GM12873 (cell line): ENCODE measurements at regions not wholly inside any gene's neighbourhood (a gene's known extent, or its start where the extent isn't known, plus 50 kb on each side); places are given as distances from the start of the nearest gene placed in this dataset.

Experiments
- TF ChIP-seq, protein P1 (sequence below): IDR thresholded peaks from 2 replicates; pipeline ENCODE4 v1.5.1; 2012; ENCODE audit warnings: low read depth, mild to moderate bottlenecking, moderate library complexity, low read length, control low read depth; ENCODE audit not compliant: insufficient read depth; ENCODE audit errors: missing control alignments

DNA sequence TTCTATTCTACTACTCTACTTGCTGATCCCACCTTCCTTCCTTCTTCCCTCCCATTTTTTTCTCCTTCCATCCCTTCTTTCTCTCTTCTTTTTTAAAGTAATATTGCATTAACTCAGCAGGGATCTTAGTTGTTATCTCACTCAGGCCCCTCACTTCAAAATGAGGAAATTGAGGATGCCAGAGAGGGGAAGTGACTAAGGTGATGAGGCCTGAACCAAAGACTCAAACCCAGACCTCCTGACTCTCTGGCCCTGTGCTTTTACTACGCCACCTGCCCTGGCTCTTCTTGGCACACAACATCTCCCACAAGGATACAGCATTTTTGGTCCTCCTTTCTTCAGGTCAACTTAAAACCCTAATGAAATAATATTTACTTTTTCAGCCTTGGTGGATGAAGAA, 151.7 kb upstream of the ZNF648 start:
- TF ChIP-seq, protein P1, sequence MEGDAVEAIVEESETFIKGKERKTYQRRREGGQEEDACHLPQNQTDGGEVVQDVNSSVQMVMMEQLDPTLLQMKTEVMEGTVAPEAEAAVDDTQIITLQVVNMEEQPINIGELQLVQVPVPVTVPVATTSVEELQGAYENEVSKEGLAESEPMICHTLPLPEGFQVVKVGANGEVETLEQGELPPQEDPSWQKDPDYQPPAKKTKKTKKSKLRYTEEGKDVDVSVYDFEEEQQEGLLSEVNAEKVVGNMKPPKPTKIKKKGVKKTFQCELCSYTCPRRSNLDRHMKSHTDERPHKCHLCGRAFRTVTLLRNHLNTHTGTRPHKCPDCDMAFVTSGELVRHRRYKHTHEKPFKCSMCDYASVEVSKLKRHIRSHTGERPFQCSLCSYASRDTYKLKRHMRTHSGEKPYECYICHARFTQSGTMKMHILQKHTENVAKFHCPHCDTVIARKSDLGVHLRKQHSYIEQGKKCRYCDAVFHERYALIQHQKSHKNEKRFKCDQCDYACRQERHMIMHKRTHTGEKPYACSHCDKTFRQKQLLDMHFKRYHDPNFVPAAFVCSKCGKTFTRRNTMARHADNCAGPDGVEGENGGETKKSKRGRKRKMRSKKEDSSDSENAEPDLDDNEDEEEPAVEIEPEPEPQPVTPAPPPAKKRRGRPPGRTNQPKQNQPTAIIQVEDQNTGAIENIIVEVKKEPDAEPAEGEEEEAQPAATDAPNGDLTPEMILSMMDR, result no peak

DNA sequence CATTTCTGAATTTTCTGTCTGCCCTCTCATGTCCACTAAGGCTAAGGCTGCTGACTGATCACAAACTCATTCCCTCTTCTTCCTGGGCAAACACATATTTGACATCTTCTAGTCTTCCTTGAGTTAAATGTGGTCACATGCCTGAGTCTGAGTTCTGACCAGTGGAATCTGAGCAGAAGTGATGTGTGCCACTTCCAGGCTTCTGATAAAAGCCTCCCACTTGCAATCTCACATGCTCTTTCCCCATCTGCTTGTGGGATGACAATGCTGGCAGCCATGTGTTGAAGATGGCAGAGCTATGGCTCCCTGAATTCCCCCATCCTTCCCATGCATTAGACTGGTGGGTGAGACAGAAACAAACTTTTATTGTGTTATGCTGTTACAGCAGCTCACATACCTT, 149.9 kb upstream of the ZNF648 start:
- TF ChIP-seq, protein P1, result no peak

DNA sequence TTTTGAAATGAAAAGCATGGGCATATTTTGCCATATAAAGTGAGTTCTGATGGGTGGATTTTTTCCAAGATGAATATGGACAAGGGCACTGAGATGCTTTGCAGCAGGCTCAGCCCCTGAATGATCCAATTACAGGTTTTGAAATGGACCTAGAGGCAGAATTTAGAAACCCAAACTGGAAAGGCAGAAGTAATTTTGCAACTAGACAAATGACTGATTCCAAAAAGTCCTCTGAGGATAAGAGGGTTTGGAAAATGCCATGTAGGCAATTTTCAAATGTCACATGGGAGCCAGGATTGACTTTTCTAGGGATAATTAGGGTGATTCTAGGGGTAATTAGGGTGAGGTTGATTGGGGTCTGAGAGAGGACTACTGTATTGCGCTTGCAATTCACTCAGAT, 148.9 kb upstream of the ZNF648 start:
- TF ChIP-seq, protein P1, result no peak

DNA sequence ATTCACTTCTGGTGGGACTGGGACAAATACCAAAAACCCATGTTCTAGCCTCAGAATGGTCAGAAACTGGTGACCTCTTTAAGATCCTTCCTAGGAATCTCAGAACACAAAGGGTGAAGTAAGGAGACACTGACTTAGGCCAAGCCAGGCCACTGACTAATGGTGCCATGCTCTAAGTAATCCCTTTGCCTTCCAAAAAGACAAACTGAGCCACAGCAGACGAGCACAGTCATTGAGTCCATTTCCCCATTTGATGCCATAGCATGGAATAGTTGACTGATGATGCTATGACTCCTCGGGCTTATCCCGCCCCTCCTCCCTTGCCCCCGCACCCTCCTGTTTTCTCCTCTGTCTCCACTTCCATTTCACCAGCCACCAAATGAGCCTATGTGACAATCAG, 145.8 kb upstream of the ZNF648 start:
- TF ChIP-seq, protein P1, result no peak

DNA sequence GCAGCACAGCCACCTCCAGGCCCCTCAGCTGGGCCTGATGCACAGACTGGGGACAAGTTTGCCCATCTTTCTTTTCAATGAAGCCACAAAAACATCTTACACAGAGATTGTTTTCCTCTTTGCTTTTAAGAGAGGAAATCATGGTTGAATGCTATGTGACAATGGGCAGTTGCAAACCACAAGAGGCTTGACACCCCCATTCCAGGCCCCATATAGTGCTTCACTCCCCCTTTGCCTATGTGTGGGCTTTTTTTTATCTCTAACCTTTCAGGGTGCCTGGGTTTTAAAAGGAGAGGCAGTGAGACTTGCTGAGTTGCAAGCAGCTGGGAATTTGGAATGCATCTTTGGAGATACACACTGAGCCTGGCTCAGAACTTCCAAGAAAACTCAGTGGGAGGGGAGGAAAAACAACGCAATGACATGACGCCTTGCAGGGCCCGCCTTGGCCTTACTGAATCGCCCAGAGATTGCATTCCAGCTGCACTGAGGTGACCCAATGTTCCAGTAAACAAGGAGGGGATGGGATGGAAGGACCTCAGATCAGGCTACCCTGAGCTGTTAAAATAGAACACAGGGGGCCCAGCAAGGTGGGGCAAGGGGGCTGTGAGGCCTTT, 145.2 kb upstream of the ZNF648 start:
- TF ChIP-seq, protein P1, result no peak

DNA sequence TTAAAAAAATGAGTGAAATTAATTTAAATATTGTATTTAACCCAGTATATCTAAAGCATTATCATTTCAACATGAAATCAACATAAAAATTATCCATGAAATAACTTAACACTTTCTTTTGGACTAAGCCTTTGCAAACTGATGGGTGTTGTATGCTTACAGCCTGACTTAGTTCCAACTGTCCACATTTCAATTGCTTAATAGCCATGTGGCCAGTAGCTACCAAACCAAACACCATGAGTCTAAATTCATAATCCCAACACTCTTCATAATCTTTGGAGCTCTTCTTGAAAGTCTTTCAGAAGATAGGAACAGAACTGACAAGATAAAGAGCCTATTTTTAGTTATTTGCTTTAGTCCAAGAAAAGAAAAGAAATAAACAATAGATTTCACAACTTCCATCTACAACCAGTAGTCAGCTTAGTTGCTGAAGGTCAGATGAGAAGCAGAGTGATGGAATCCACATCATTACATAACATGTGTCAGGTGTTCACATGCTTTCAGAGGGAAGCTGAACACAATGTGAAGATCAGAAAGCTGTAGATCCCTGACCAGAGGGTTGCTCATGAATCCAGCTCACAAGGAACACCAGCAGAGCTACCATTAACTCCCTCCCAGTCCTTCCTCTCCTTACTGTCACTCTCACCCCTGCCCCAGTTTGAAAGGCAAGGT, 144.0 kb upstream of the ZNF648 start:
- TF ChIP-seq, protein P1, result no peak

DNA sequence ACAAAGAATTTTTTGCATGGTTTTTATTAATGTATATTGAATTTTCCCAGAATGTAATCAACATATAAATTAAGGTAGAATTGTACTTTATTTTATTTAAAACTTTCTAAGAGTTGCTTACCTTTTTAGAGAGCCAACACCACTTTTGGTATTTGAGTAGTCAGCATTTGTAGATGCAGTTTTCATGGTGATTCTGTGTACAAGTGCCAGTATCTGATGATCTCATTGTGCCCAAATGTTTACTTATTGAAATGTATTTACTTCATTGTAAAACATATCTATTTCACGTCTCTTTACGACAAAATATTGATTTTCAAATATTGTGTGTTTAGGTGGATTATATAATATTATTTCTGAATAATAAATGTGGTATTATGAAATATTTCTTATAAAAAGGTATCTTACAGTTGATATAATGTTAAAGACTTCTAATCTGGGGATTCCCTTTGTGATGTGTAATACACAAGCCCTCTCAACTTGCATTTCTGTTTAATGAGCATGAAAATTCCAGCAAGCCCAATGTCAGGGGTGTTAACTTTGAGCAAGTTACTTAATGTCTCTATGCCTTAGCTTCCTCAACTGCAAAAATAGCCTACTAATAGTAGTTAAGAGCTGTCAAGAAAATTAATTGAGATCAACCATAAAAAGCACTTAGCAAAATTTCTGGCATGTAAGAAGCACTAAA, 141.8 kb upstream of the ZNF648 start:
- TF ChIP-seq, protein P1, result no peak
